Tibial artery (tissue), 4 donors: ENCODE measurements at regions not wholly inside any gene's neighbourhood (a gene's known extent, or its start where the extent isn't known, plus 50 kb on each side); places are given as distances from the start of the nearest gene placed in this dataset.
A peak's percentile ranks its signal among the peaks of the same experiment; 100 is the strongest.

Source experiments
- DNase-seq, 2 donors: peaks; one replicate each; pipeline ENCODE4 v3.0.0-alpha.2; 2019
- H3K27ac ChIP-seq, 2 donors: fragments of 200-600 bp; sonication (generic) in 1 of 2; 1 replicate in 1 of 2; 2 replicates in 1 of 2; pipeline ENCODE4 v1.5.1; 2018 to 2019; ENCODE audit warnings: mild to moderate bottlenecking in 1 of 2
- H3K27me3 ChIP-seq, 2 donors: fragments of 200-600 bp; sonication (generic) in 1 of 2; one replicate each; pipeline versions ENCODE4 v1.5.1 to v1.6.0; 2016 to 2019
- H3K36me3 ChIP-seq, 3 donors: fragments of 200-600 bp; sonication (generic) in 2 of 3; one replicate each; pipeline ENCODE4 v1.5.1; 2016 to 2019; ENCODE audit warnings: mild to moderate bottlenecking in 2 of 3
- H3K4me1 ChIP-seq, 4 donors: fragments of 200-600 bp; sonication (generic) in 2 of 4; 1 replicate in 3 of 4; 2 replicates in 1 of 4; pipeline ENCODE4 v1.5.1; 2016 to 2019
- H3K4me3 ChIP-seq, 2 donors: fragments of 200-600 bp; sonication (generic) in 1 of 2; 1 replicate in 1 of 2; 2 replicates in 1 of 2; pipeline ENCODE4 v1.5.1; 2018 to 2019; ENCODE audit warnings: mild to moderate bottlenecking in 2 of 2
- H3K9me3 ChIP-seq, 3 donors: fragments of 200-600 bp; sonication (generic) in 1 of 3; one replicate each; pipeline ENCODE4 v1.5.1; 2016 to 2019
- intact Hi-C: fragments of 100-400 bp; cut with DNase I; formaldehyde crosslinking; loops from one replicate; pipeline ENCODE4 v1.15.0; 2023; ENCODE audit warnings: low total_unique reads
- TF ChIP-seq, protein P1 (sequence below), 2 experiments: fragments of 200-600 bp in 1 of 2; fragments of 450-650 bp in 1 of 2; IDR thresholded peaks; one replicate each; pipeline ENCODE4 v1.5.1; 2017 to 2019; ENCODE audit warnings: antibody characterized with exemption in 2 of 2, mild to moderate bottlenecking in 1 of 2, moderate library complexity in 1 of 2

DNA sequence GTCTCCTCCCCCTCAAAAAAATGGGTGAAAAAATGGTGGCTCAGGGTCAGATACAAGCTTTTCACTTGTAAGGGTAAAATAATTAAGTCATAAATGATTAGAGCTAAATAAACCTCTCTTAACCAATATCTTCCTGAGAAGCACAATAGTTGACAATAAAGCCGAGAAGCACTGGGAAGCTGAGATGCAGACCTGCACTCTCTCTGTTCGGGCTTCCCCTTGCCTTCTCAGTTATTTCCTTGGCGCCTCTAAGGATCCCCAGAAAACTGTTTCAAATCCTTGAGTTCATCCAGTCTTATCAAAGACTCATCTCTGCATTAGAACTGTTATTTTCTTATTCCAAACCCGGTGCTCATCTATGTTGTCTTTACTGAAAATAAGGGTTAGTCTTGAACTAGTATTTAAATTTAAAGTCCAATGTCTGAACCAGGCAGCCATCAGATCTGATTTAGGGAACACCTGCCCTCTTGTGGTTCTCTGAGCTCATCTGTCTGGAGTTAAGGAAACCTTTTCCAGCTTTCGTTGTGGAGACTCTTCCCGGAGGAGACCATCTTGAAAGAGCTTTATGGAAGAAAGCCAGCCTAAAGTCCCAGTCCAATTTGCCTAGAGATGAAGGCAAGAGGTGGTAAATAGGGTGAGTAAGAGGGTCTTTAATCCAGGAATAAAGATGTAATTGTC is 256.4 kb upstream of the MCTP2 start:
- no peak overlapping the region for H3K4me3 ChIP-seq
- intact Hi-C loops: no loop called here
- no peak overlapping the region for H3K27ac ChIP-seq
- H3K4me1 ChIP-seq: no peaks in the 10 kb centered on the region
- TF ChIP-seq, protein P1, sequence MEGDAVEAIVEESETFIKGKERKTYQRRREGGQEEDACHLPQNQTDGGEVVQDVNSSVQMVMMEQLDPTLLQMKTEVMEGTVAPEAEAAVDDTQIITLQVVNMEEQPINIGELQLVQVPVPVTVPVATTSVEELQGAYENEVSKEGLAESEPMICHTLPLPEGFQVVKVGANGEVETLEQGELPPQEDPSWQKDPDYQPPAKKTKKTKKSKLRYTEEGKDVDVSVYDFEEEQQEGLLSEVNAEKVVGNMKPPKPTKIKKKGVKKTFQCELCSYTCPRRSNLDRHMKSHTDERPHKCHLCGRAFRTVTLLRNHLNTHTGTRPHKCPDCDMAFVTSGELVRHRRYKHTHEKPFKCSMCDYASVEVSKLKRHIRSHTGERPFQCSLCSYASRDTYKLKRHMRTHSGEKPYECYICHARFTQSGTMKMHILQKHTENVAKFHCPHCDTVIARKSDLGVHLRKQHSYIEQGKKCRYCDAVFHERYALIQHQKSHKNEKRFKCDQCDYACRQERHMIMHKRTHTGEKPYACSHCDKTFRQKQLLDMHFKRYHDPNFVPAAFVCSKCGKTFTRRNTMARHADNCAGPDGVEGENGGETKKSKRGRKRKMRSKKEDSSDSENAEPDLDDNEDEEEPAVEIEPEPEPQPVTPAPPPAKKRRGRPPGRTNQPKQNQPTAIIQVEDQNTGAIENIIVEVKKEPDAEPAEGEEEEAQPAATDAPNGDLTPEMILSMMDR (IDR thresholded peaks at IDR 0.05): peak; percentile 26 to 37
- DNase-seq: no peak
- H3K9me3 ChIP-seq: no peaks in the 10 kb centered on the region
- H3K36me3 ChIP-seq: no peaks in the 10 kb centered on the region
- H3K27me3 ChIP-seq: no peaks in the 10 kb centered on the region

DNA sequence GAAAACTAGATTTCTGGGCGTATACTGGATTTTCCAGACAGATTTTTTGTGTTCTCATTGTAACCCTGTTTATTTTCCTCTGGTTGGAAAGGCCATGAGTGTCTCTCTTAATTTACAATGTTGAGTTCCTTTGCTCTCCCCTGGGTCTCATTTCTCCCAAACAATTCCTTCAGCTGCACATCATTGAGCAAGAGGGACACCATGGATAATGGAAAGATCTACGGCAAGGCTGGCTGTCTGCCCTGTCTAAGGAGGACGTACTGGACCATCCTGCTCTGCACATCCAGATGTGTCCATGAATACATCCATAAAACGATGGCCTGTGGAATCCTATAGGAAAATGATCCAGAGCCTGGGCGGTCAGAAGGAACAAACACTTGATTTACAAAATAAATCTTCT is 258.1 kb upstream of the MCTP2 start:
- no peak overlapping the region for H3K27ac ChIP-seq
- H3K4me3 ChIP-seq: no peak overlapping the region
- intact Hi-C loops: no loop called here
- TF ChIP-seq, protein P1 (IDR thresholded peaks at IDR 0.05): no peak
- H3K9me3 ChIP-seq: no peaks in the 10 kb centered on the region
- DNase-seq: peak in 1 of 2 donors; percentile 48
- H3K27me3 ChIP-seq: no peaks in the 10 kb centered on the region
- no peaks in the 10 kb centered on the region for H3K36me3 ChIP-seq
- no peaks in the 10 kb centered on the region for H3K4me1 ChIP-seq

DNA sequence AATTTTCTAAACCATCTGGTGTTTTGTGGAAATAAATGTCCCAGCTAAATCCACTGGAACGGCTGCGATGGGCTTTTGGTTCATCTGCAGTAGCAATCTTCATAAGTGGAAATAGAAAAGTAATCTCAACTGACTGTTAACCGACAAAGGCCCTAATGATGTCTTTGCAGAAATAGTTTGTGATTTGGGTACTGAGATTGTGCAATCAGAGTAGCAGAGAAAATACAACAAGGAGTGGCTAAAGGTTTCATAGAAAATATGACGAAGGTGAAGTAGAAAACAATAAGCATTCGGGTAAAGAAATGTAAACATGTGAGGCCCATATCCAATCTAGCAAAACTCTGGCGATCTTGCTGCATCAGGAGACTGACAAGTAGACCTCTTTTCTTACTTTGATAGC is 262.6 kb upstream of the MCTP2 start:
- no peak overlapping the region for H3K27ac ChIP-seq
- TF ChIP-seq, protein P1 (IDR thresholded peaks at IDR 0.05): no peak
- no peaks in the 10 kb centered on the region for H3K9me3 ChIP-seq
- no peaks in the 10 kb centered on the region for H3K27me3 ChIP-seq
- no peak for DNase-seq
- H3K4me3 ChIP-seq: no peak overlapping the region
- intact Hi-C loops: no loop called here
- no peaks in the 10 kb centered on the region for H3K4me1 ChIP-seq
- no peaks in the 10 kb centered on the region for H3K36me3 ChIP-seq

DNA sequence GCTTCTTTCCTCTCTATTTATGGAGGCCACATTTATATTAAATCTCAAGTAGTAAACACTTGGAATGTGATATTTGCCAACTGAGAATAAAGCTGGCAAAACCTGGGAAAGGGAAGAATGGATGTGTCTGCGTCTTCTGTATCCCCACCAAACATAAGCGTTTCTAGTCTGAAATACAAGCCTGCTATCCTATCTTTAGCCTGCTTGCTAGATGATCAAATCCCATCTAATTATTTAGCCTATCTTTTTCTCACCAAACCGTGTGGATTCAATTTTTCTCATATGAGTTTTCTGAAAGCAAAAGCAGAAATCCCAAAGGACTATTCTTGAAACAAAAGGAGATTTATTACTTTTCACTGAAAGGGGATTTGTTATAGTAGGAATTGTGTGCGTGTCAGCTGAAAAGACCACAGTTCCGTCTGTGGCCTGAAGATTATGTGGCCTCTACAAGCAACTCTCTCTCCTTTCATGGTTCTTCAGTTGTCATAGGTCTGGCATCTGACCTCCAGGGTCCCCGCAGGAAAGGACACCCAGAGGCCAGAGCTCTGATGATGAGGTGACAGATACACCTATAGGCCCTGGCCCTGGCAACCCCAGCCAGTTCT is 266.0 kb upstream of the MCTP2 start:
- no peaks in the 10 kb centered on the region for H3K4me1 ChIP-seq
- H3K9me3 ChIP-seq: no peaks in the 10 kb centered on the region
- H3K4me3 ChIP-seq: no peak overlapping the region
- H3K36me3 ChIP-seq: no peaks in the 10 kb centered on the region
- TF ChIP-seq, protein P1 (IDR thresholded peaks at IDR 0.05): no peak
- H3K27ac ChIP-seq: no peak overlapping the region
- intact Hi-C loops: no loop called here
- no peaks in the 10 kb centered on the region for H3K27me3 ChIP-seq
- no peak for DNase-seq

DNA sequence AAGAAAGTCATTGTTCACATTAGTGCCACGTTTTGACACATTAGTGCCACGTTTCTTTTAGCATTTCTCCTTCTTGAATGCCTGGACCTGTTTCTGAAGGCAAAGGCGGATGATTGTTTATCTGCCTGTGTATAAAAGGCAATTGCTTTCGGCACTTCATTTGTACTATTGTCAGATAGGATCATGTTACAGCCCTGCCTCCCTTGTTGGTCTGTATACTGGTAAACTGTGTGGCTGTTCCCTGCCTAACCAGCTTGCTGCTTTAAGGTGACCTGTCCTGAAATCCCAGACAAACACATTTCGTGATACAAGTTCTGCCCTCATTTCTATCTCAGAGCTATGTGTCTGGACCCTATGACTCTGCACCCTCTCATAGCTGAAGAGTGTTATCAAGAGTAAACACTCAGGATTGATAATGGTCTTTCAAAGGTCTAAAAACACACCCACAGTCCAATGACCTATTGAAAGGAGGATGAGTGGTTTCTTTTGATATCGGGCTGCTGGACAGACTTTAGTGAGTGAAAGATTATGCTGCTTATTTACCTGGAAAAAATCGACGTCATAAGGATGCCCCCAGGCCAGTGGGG is 276.3 kb upstream of the MCTP2 start:
- H3K27ac ChIP-seq: no peak overlapping the region
- TF ChIP-seq, protein P1 (IDR thresholded peaks at IDR 0.05): no peak

More for the DNA sequence above, 276.3 kb upstream of the MCTP2 start:
- Histone ChIP-seq H3K4me3 (no peak overlapping the region), H3K9me3 (no peaks in the 10 kb centered on the region), H3K4me1 (no peaks in the 10 kb centered on the region), H3K27me3 (no peaks in the 10 kb centered on the region), H3K36me3 (no peaks in the 10 kb centered on the region)
- intact Hi-C loops: no loop called here
- DNase-seq: no peak
